ENCODE measurements at regions not wholly inside any gene's neighbourhood (a gene's known extent, or its start where the extent isn't known, plus 50 kb on each side); places are given as distances from the start of the nearest gene placed in this dataset.

DNA sequence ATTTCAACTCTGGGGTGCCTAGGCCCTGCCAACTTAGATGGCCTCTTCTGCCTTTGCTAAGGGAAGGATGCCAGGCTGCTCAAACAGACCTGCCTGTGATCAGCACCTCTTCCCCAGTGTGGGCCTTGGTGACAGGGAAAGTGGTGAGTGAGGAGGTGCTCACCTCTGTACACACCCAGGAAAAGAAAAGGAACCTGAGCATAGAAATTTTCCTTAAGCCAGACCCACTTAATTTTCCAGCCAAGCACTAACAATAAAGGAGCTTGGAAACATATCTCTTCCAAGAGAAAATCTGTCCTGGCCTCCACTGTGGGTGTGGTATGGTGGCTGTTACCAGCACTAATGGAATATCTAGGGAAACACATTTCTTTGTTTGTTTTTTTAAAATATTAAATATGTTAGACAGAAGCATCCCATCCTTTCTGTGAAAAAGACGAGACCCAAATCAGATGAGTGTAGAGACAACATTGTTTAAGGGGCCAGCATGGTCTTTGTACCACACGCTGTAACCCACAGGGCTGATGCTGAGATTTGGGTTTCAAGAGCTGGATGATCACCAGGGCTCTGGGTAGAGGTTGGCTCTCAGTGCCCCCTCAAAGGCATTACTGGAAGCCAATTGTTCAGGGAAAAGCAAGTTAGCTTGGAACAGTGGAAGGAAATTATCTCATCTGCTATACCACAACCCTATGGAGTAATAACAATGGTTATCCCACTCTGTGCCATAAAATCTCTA, 472.2 kb downstream of the INSC start:
- Histone ChIP-seq H3K27ac (no peak overlapping the region), H3K27me3 (no peaks in the 10 kb centered on the region), H3K36me3 (no peaks in the 10 kb centered on the region), H3K4me2 (no peak overlapping the region), H3K9me3 (replicated peaks in 1 of 11) (no peaks in the 10 kb centered on the region), H4K20me1 (no peaks in the 10 kb centered on the region), H3K4me1 (no peaks in the 10 kb centered on the region), H3K4me3 (no peak overlapping the region), H3K9ac (no peak overlapping the region)
- TF ChIP-seq Cebpa-rat (IDR thresholded peaks at IDR 0.05): no peak

- no peak for TF ChIP-seq Cebpa-rat (IDR thresholded peaks at IDR 0.05)
- H3K9ac ChIP-seq: no peak overlapping the region
- no peaks in the 10 kb centered on the region for H3K27me3 ChIP-seq
- no peaks in the 10 kb centered on the region for H3K4me1 ChIP-seq
- no peaks in the 10 kb centered on the region for H3K36me3 ChIP-seq
- H4K20me1 ChIP-seq: no peaks in the 10 kb centered on the region
- H3K4me2 ChIP-seq: no peak overlapping the region
- no peaks in the 10 kb centered on the region for H3K9me3 ChIP-seq (replicated peaks in 1 of 11)
- H3K27ac ChIP-seq: no peak overlapping the region
- H3K4me3 ChIP-seq: no peak overlapping the region
Observed at GRCh38 chr11:15589070-15589626, 474.4 kb downstream of the INSC start.

DNA sequence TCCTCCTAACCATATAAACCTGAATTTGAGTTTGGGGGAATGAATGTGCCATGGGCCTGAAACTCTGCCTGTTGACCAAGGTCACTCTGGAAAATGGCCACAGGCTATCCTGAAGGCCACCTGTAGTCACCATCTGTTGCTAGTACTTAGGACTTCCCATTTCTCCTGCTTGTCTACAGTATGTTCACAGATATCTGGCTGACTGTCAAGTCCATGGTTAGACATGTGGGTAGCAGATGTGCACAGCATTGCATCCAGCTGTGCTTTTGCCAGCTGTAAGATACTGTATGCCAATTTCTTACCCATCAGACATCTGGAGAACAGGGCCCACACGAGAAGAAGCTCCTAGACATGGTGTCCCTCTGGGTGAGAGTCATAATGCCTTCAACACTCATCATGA, 475.4 kb downstream of the INSC start:
- Histone ChIP-seq H3K36me3 (no peaks in the 10 kb centered on the region), H3K9ac (no peak overlapping the region), H3K4me2 (no peak overlapping the region), H3K4me1 (no peaks in the 10 kb centered on the region), H3K27me3 (no peaks in the 10 kb centered on the region), H4K20me1 (no peaks in the 10 kb centered on the region), H3K27ac (no peak overlapping the region), H3K9me3 (replicated peaks in 1 of 11) (peaks cover 0 to 7% (median 0%) of the 10 kb centered on the region in 11 experiments; a peak in 2 of 22 replicates), H3K4me3 (no peak overlapping the region)
- no peak for TF ChIP-seq Cebpa-rat (IDR thresholded peaks at IDR 0.05)

- no peak overlapping the region for H3K4me2 ChIP-seq
- no peak for TF ChIP-seq Cebpa-rat (IDR thresholded peaks at IDR 0.05)
Observed at GRCh38 chr11:15591112-15591537, 476.4 kb downstream of the INSC start.

DNA sequence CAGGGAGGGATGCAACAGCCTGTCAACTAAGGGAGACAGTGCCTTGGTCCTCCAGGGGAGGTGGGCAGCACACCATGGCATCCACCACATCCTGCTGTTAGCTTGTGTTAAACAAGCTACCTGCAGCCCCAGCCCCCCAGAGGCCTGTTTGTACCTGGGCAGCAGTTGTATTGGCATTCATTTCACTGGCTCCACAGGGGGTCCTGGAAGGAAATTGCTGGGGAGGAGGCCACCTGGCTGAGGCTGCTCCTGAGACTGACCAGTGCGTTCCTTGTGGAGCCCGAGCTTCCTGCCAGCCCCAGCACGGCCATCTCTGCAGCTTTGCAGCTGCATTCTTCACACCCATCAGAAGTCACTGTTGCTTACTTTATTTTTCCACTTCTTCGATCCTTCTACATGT, 479.9 kb downstream of the INSC start:
- no peak overlapping the region for H3K27ac ChIP-seq
- H3K9me3 ChIP-seq (replicated peaks in 1 of 11): peaks cover 0 to 7% (median 0%) of the 10 kb centered on the region in 11 experiments; a peak in 2 of 22 replicates
- H3K4me3 ChIP-seq: no peak overlapping the region
- H3K9ac ChIP-seq: no peak overlapping the region
- no peaks in the 10 kb centered on the region for H3K4me1 ChIP-seq
- no peaks in the 10 kb centered on the region for H3K36me3 ChIP-seq
- H3K27me3 ChIP-seq: no peaks in the 10 kb centered on the region
- no peaks in the 10 kb centered on the region for H4K20me1 ChIP-seq
- no peak overlapping the region for H3K4me2 ChIP-seq
- TF ChIP-seq Cebpa-rat (IDR thresholded peaks at IDR 0.05): no peak

More at GRCh38 chr11:15591112-15591537, 476.4 kb downstream of the INSC start:
- no peaks in the 10 kb centered on the region for H3K27me3 ChIP-seq
- no peaks in the 10 kb centered on the region for H4K20me1 ChIP-seq
- H3K9ac ChIP-seq: no peak overlapping the region
- no peak overlapping the region for H3K27ac ChIP-seq
- H3K9me3 ChIP-seq (replicated peaks in 1 of 11): peaks cover 0 to 7% (median 0%) of the 10 kb centered on the region in 11 experiments; a peak in 2 of 22 replicates
- H3K36me3 ChIP-seq: no peaks in the 10 kb centered on the region
- no peak overlapping the region for H3K4me3 ChIP-seq
- H3K4me1 ChIP-seq: no peaks in the 10 kb centered on the region

DNA sequence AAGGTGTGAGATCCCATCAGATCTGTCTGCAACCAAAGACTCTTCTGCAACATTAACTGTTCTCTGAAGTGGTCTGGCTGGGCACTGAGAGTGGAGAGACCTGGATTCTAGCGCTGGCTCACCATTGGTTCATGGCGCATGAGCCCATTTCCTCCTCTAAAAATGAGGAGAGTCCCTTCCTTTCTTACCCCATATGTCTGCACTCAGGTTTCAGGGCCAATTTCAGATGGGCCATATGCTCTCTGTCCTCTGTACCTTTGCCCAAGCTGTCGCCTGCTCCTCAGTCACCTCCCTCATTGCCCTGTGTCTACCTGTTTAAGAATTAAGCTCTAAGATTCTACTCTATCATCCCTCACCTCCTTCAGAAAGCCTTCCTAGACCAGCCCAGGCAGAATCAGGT, 484.7 kb downstream of the INSC start:
- Histone ChIP-seq H3K4me2 (no peak overlapping the region), H3K9me3 (replicated peaks in 1 of 11) (peaks cover 0 to 7% (median 0%) of the 10 kb centered on the region in 11 experiments; a peak in 2 of 22 replicates), H3K27ac (no peak overlapping the region), H3K9ac (no peak overlapping the region), H4K20me1 (no peaks in the 10 kb centered on the region), H3K36me3 (no peaks in the 10 kb centered on the region), H3K27me3 (no peaks in the 10 kb centered on the region), H3K4me3 (no peak overlapping the region), H3K4me1 (no peaks in the 10 kb centered on the region)
- TF ChIP-seq Cebpa-rat (IDR thresholded peaks at IDR 0.05): no peak

DNA sequence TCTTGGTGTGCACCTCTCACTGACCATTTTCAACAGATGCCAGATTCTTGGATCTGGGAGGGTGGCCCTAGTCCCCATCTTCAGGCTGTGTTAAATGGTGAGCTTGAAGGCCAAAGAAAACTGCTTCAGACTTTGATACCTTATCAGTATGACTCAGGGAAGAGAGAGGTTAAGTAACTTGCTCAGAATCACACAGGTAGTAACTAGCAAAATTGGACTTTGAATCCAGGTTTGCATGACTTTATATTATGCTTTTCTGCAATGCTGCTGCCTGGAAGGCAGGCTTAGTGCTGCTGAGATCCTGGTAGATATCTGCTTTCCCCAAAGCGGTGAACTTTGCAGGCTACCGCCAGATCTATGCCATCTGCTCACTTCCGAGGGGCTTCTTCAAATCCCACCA, 487.3 kb downstream of the INSC start:
- no peak for TF ChIP-seq Cebpa-rat (IDR thresholded peaks at IDR 0.05)
- Histone ChIP-seq H3K4me3 (no peak overlapping the region), H4K20me1 (no peaks in the 10 kb centered on the region), H3K4me2 (no peak overlapping the region), H3K27me3 (no peaks in the 10 kb centered on the region), H3K36me3 (no peaks in the 10 kb centered on the region), H3K27ac (no peak overlapping the region), H3K9ac (no peak overlapping the region), H3K9me3 (replicated peaks in 1 of 11) (no peaks in the 10 kb centered on the region), H3K4me1 (no peaks in the 10 kb centered on the region)

GRCh38 chr11:15602785-15603567, 488.3 kb downstream of the INSC start:
- Histone ChIP-seq H3K4me1 (no peaks in the 10 kb centered on the region), H3K27me3 (no peaks in the 10 kb centered on the region), H3K36me3 (no peaks in the 10 kb centered on the region), H3K4me2 (no peak overlapping the region), H3K4me3 (no peak overlapping the region), H4K20me1 (no peaks in the 10 kb centered on the region), H3K27ac (no peak overlapping the region), H3K9ac (no peak overlapping the region), H3K9me3 (replicated peaks in 1 of 11) (no peaks in the 10 kb centered on the region)
- no peak for TF ChIP-seq Cebpa-rat (IDR thresholded peaks at IDR 0.05)

- Histone ChIP-seq H3K4me3 (no peak overlapping the region), H3K9ac (no peak overlapping the region), H3K9me3 (replicated peaks in 1 of 11) (no peaks in the 10 kb centered on the region), H3K27ac (no peak overlapping the region), H3K4me2 (no peak overlapping the region), H3K4me1 (no peaks in the 10 kb centered on the region), H4K20me1 (no peaks in the 10 kb centered on the region), H3K27me3 (no peaks in the 10 kb centered on the region), H3K36me3 (no peaks in the 10 kb centered on the region)
- TF ChIP-seq Cebpa-rat (IDR thresholded peaks at IDR 0.05): no peak
Observed at GRCh38 chr11:15605094-15605493, 490.4 kb downstream of the INSC start.

All from BLaER1 treated with 17β-estradiol and CSF1 and Interleukin-3, amounts not matched to agents 10 nM and 100 nM (cell line).